D721Med (cell line): ENCODE measurements at regions not wholly inside any gene's neighbourhood (a gene's known extent, or its start where the extent isn't known, plus 50 kb on each side); places are given as distances from the start of the nearest gene placed in this dataset.

Experiments
- DNase-seq: peaks from one replicate; pipeline ENCODE4 v3.0.0; 2011; ENCODE audit warnings: low spot score; ENCODE audit not compliant: insufficient read length
- FAIRE-seq: peaks from 2 replicates; lab custom pipeline; 2011; peaks lifted over from hg19 to GRCh38; lab: Jason Lieb, UNC
- TF ChIP-seq, protein P1 (sequence below): IDR thresholded peaks from 2 replicates; pipeline ENCODE4 v1.5.1; 2012; ENCODE audit warnings: mild to moderate bottlenecking, control low read depth; ENCODE audit not compliant: insufficient read depth; ENCODE audit errors: missing control alignments

DNA sequence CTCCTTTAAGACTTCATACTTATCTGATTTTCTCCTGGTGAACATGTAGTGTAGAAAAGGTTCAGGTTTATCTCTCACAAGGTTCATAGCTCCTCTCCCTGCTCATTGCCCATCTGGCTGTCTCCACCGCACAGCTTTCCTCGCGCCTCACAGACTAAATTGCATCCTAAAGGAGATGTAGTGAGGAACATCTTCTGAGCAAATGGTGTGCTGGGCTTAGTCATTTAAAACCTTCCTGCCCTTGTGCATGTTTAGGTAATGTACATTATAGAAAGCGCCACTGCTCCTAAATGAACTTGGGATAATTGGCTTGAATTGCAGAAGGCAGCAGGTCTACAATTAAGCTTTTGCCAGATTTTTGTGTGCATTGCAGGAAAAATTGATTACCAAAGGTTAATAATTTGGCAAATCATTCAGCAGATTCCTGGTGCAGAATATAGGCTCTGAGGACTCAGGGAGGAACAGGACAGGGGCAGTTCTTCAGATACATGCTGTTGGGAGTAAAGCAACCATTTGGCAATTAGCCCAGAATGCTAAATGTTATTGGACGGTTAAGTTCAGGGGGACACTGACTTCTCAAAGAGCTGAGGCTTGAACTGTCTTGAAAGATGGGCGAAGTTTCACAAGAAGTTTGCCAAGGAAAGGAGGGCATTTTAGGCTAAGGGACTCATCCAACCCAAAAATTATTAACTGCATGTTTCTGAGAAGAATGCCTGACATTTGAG, 108.4 kb upstream of the CLDN10 start:
- FAIRE-seq (no peak), DNase-seq (no peak)
- TF ChIP-seq, protein P1, sequence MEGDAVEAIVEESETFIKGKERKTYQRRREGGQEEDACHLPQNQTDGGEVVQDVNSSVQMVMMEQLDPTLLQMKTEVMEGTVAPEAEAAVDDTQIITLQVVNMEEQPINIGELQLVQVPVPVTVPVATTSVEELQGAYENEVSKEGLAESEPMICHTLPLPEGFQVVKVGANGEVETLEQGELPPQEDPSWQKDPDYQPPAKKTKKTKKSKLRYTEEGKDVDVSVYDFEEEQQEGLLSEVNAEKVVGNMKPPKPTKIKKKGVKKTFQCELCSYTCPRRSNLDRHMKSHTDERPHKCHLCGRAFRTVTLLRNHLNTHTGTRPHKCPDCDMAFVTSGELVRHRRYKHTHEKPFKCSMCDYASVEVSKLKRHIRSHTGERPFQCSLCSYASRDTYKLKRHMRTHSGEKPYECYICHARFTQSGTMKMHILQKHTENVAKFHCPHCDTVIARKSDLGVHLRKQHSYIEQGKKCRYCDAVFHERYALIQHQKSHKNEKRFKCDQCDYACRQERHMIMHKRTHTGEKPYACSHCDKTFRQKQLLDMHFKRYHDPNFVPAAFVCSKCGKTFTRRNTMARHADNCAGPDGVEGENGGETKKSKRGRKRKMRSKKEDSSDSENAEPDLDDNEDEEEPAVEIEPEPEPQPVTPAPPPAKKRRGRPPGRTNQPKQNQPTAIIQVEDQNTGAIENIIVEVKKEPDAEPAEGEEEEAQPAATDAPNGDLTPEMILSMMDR: no peak

DNA sequence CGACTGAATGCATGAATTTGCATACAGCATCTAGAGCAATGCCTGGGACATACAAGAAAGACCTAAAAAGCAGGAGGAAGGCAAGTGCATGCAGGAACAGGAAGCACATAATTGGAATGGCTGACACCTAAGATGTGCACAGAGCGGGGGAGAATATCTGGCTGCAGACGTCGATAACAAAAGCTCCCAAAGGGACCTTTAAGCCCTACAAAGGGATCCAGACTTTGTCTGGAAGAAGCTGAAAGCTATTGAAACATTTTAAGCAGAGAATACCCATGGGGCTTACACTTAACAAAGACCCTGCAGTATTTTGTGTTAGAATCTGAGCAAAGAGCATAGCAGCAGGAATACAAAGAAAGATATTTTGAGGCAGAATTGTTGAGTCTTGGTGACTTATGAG, 107.4 kb upstream of the CLDN10 start:
- no peak for FAIRE-seq
- no peak for DNase-seq
- TF ChIP-seq, protein P1: no peak

DNA sequence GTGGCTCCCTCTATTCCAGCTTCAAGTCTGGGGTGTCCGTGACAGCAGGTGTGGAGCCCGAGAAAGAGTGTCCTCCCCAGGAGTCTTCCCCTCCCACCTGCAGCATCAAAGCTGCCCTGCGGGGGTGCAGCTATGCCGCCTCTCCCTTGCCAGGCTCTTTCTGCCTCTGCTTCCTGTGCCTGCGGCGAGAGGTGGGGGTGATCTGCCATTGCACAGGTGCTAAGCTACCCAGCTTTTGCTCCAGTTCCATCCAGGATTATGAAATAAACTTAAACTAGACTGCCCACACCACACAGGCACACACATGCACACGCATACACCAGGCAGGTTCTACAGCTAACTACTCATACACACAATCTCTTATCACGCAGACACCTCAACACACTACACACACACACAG, 104.7 kb upstream of the CLDN10 start:
- no peak for FAIRE-seq
- TF ChIP-seq, protein P1: no peak
- no peak for DNase-seq

DNA sequence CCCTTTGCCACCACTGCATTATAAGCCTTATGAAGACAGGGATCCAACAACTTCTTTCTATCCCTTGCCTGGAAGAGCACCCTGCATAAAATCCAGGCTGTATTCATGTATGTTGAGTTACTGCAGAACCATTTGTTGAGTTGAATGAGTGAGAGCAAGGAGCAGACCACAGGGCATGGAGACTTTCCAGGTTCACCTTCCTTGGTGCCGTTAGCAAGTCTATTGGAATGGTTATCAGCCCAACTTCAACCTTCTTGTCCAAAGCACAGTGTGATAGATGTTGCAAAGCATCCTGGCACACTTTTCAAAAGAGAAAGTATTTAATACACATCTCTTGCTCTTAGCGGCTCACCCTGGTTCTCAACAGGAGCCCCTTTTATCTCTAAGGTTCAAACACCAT, 100.9 kb upstream of the CLDN10 start:
- DNase-seq (no peak), FAIRE-seq (no peak)
- TF ChIP-seq, protein P1: no peak

DNA sequence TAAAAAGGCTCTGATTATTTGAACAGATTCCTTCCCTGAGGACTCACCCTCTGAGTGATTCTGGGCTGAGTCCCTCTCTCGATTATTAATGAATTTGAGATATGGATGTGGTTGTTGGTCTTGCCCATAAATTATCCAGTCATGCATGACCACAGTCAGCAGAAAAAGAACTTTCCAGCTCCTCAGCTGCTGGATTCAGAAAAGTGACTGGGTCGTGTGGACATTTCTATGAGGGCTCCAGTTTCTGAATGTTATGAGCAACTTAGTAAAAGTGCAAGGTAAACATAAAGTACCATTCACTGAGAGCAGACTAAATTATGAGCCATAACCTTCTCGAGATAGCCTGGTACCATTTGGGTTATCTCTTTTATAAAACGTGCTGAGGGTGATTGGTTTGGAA, 100.1 kb upstream of the CLDN10 start:
- DNase-seq (no peak), FAIRE-seq (no peak)
- TF ChIP-seq, protein P1: no peak

DNA sequence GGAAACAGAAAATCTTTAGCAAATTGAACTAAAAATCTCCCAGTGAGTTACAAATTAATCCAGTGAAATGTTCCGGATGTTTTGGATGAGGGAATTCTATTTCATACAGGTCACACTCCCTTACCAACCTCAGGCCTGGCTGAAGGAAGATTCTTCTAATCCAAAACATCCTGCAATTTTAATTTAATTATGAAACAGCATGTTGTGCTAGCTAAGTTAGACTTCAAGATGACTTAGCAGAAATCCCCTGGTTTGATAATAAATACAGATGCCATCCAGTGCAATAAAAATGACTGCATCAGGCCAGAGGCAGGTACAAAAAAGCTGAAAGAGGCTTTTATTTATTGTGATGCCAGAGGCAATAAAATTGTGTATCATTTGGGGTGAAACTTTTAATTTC, 96.7 kb upstream of the CLDN10 start:
- TF ChIP-seq, protein P1: no peak
- FAIRE-seq: no peak
- DNase-seq: no peak

DNA sequence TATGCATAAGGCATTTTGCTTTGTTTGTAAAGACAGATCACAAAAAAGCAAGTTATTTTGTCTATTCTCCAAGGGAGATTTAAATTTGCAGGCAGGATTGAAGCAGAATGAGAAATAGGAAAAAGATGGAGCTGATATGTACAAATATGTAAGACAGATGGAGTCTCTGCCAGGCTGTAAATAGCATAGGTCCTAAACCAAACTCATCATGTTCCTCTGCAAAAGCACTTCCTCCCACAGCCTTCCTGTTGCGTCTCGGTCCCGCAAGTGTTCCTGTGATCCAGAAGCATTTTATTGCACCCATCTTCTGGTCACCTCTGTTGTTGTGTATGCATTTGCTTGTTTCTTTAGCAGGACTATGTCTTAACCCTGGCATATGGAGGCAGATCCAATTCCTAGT, 95.7 kb upstream of the CLDN10 start:
- FAIRE-seq (no peak), DNase-seq (no peak)
- TF ChIP-seq, protein P1: no peak
